Liver (tissue), 8 donors: ENCODE measurements at regions not wholly inside any gene's neighbourhood (a gene's known extent, or its start where the extent isn't known, plus 50 kb on each side); places are given as distances from the start of the nearest gene placed in this dataset.

ENCODE experiments used
- DNase-seq: peaks from one replicate; pipeline ENCODE4 v3.0.0-alpha.2; 2017; ENCODE audit warnings: low spot score
- H3K27ac ChIP-seq, 2 donors: one replicate each; pipeline ENCODE4 v1.7.0; 2013; ENCODE audit warnings: inconsistent platforms in 2 of 2, low read length in 2 of 2, control low read depth in 1 of 2, low read depth in 1 of 2, mild to moderate bottlenecking in 1 of 2
- H3K27me3 ChIP-seq, 4 donors: one replicate each; pipeline versions ENCODE4 v1.6.1 to v1.7.0; 2013; ENCODE audit warnings: low read length in 3 of 4, inconsistent platforms in 1 of 4, mild to moderate bottlenecking in 1 of 4, moderate library complexity in 1 of 4; ENCODE audit not compliant: control insufficient read depth in 4 of 4, insufficient read depth in 4 of 4
- H3K36me3 ChIP-seq, 4 donors: one replicate each; pipeline versions ENCODE4 v1.6.1 to v1.7.0; 2013; ENCODE audit warnings: low read length in 3 of 4, mild to moderate bottlenecking in 3 of 4, low read depth in 1 of 4, moderate library complexity in 1 of 4; ENCODE audit not compliant: control insufficient read depth in 4 of 4, insufficient read depth in 3 of 4
- H3K4me1 ChIP-seq, 4 donors: one replicate each; pipeline versions ENCODE4 v1.6.1 to v1.7.0; 2013; ENCODE audit warnings: low read length in 3 of 4, mild to moderate bottlenecking in 3 of 4, moderate library complexity in 1 of 4; ENCODE audit not compliant: control insufficient read depth in 4 of 4, insufficient read depth in 4 of 4
- H3K4me3 ChIP-seq, 3 donors: one replicate each; pipeline versions ENCODE4 v1.6.1 to v1.7.0; 2013; ENCODE audit warnings: low read length in 3 of 3, control low read depth in 1 of 3, low read depth in 1 of 3, mild to moderate bottlenecking in 1 of 3
- H3K9ac ChIP-seq, 2 donors: one replicate each; pipeline ENCODE4 v1.7.0; 2013; ENCODE audit warnings: low read length in 2 of 2, mild to moderate bottlenecking in 2 of 2, moderate library complexity in 2 of 2, control low read depth in 1 of 2, low read depth in 1 of 2
- H3K9me3 ChIP-seq, 4 donors: one replicate each; pipeline versions ENCODE4 v1.6.1 to v1.7.0; 2013; ENCODE audit warnings: low read length in 3 of 4; ENCODE audit not compliant: control insufficient read depth in 4 of 4
- EGR1 ChIP-seq, 2 donors: IDR thresholded peaks; 2 replicates each; pipeline ENCODE4 v1.6.1; 2016 to 2018; ENCODE audit warnings: antibody characterized with exemption in 2 of 2, low read depth in 2 of 2
- FOXA1 ChIP-seq: IDR thresholded peaks from 2 replicates; pipeline ENCODE4 v1.6.1; 2016; ENCODE audit warnings: antibody characterized with exemption
- FOXA2 ChIP-seq: IDR thresholded peaks from 2 replicates; pipeline ENCODE4 v1.6.1; 2016; ENCODE audit warnings: antibody characterized with exemption
- GABPA ChIP-seq, 2 donors: IDR thresholded peaks in 1 of 2; conservative IDR thresholded peaks in 1 of 2; 2 replicates each; pipeline ENCODE4 v1.6.1; 2016; ENCODE audit warnings: antibody characterized with exemption in 2 of 2, mild to moderate bottlenecking in 1 of 2, moderate library complexity in 1 of 2
- HNF4G ChIP-seq: IDR thresholded peaks from 2 replicates; pipeline ENCODE4 v1.6.1; 2016; ENCODE audit warnings: antibody characterized with exemption
- JUND ChIP-seq, 2 donors: IDR thresholded peaks; 2 replicates each; pipeline ENCODE4 v1.6.1; 2016; ENCODE audit warnings: antibody characterized with exemption in 2 of 2
- NR2F2 ChIP-seq: IDR thresholded peaks from 2 replicates; pipeline ENCODE4 v1.6.1; 2016; ENCODE audit warnings: antibody characterized with exemption
- RAD21 ChIP-seq, 2 donors: IDR thresholded peaks; 2 replicates each; pipeline ENCODE4 v1.6.1; 2016; ENCODE audit warnings: antibody characterized with exemption in 2 of 2, mild to moderate bottlenecking in 2 of 2
- RXRA ChIP-seq, 2 donors: IDR thresholded peaks; 2 replicates each; pipeline ENCODE4 v1.6.1; 2017 to 2018; ENCODE audit warnings: antibody characterized with exemption in 2 of 2, mild to moderate bottlenecking in 1 of 2
- SP1 ChIP-seq: IDR thresholded peaks from 2 replicates; pipeline ENCODE4 v1.6.1; 2018; ENCODE audit warnings: antibody characterized with exemption, mild to moderate bottlenecking
- TAF1 ChIP-seq: conservative IDR thresholded peaks from 2 replicates; pipeline ENCODE4 v1.6.1; 2016; ENCODE audit warnings: antibody characterized with exemption, mild to moderate bottlenecking
- YY1 ChIP-seq: IDR thresholded peaks from 2 replicates; pipeline ENCODE4 v1.6.1; 2016; ENCODE audit warnings: antibody characterized with exemption, mild to moderate bottlenecking
- WGBS: extraction: QIAGEN DNeasy Blood & Tissue Kit; methylation state at CpG from one replicate; pipeline ENCODE4 v1.1.7; 2013; 5-methylcytosine and 5-hydroxymethylcytosine counted together
- TF ChIP-seq, protein P1 (sequence below): fragments of 150-350 bp; IDR thresholded peaks from 2 replicates; pipeline ENCODE4 v1.5.1; 2017; ENCODE audit warnings: improper control_type of control experiment, low read depth, low read length; ENCODE audit not compliant: missing input control
- TF ChIP-seq, protein P2 (sequence below): IDR thresholded peaks from 2 replicates; pipeline ENCODE4 v1.6.1; 2016; ENCODE audit warnings: antibody characterized with exemption
- TF ChIP-seq, protein P3 (sequence below): IDR thresholded peaks from 2 replicates; pipeline ENCODE4 v1.6.1; 2016; ENCODE audit warnings: antibody characterized with exemption
- TF ChIP-seq, protein P4 (sequence below): IDR thresholded peaks from 2 replicates; pipeline ENCODE4 v1.6.1; 2016; ENCODE audit warnings: antibody characterized with exemption
- donor health status: healthy.
- donor health status: healthy.
- donor health status: healthy.
- donor health status: healthy.
- donor health status: healthy.

DNA sequence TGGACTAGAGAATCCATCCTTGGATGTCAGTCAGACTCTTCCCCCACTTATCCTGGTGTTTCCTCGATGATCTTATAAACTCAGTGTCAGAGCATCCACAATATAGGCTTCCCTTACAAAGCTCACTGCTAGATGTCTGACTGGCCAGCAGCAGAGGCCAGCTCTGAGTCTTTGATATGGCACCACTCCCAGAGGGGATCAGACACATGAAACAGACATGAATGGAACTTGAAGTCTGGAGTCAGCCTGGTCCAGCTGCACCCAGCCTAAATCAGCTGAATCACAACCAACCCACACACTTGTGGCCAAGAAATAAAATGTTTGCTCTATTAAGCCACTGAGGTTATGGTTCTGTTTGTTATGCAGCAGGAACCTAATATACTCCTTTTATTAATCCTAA lies 129.6 kb upstream of the MED14 start:
- TF ChIP-seq HNF4G = no peak
- TF ChIP-seq FOXA2 = no peak
- no peak for TF ChIP-seq JUND (IDR thresholded peaks at IDR 0.05)
- TF ChIP-seq, protein P1, sequence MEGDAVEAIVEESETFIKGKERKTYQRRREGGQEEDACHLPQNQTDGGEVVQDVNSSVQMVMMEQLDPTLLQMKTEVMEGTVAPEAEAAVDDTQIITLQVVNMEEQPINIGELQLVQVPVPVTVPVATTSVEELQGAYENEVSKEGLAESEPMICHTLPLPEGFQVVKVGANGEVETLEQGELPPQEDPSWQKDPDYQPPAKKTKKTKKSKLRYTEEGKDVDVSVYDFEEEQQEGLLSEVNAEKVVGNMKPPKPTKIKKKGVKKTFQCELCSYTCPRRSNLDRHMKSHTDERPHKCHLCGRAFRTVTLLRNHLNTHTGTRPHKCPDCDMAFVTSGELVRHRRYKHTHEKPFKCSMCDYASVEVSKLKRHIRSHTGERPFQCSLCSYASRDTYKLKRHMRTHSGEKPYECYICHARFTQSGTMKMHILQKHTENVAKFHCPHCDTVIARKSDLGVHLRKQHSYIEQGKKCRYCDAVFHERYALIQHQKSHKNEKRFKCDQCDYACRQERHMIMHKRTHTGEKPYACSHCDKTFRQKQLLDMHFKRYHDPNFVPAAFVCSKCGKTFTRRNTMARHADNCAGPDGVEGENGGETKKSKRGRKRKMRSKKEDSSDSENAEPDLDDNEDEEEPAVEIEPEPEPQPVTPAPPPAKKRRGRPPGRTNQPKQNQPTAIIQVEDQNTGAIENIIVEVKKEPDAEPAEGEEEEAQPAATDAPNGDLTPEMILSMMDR = no peak
- no peak for TF ChIP-seq RAD21 (IDR thresholded peaks at IDR 0.05)
- no peak for TF ChIP-seq FOXA1
- TF ChIP-seq NR2F2 = no peak
- H3K4me1 ChIP-seq = no peaks in the 10 kb centered on the region
- no peaks in the 10 kb centered on the region for H3K27me3 ChIP-seq
- H3K9ac ChIP-seq = no peak overlapping the region
- H3K9me3 ChIP-seq = no peaks in the 10 kb centered on the region
- no peak overlapping the region for H3K27ac ChIP-seq
- 97% methylated on average over 1 of the region's 1 CpG for WGBS
- no peaks in the 10 kb centered on the region for H3K36me3 ChIP-seq
- no peak for DNase-seq
- no peak overlapping the region for H3K4me3 ChIP-seq

DNA sequence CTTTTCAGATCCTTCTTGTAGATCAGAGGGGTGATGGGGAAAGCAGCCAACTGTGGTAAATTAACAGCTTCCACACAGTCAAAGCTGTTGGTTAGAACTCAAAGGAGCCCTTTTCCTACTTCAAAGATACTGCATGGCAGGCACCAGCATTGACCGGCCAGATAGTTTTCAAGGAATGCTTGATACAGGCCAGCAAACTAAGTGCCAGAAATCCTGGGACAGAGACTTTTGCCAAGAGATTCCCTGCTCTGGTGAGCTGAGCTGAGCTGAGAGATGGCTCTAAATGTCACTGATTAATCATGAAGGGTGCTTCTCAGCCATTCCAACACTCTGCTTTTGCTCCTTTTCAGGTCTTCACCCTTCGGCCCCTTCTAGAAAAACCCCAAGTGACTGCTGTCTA lies 131.6 kb upstream of the MED14 start:
- no peak overlapping the region for H3K9ac ChIP-seq
- H3K4me3 ChIP-seq = no peak overlapping the region
- no peak overlapping the region for H3K27ac ChIP-seq
- TF ChIP-seq HNF4G (no peak), JUND (IDR thresholded peaks at IDR 0.05) (no peak), NR2F2 (no peak), SP1 (no peak)
- TF ChIP-seq, protein P2, sequence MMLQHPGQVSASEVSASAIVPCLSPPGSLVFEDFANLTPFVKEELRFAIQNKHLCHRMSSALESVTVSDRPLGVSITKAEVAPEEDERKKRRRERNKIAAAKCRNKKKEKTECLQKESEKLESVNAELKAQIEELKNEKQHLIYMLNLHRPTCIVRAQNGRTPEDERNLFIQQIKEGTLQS = no peak
- TF ChIP-seq, protein P3, sequence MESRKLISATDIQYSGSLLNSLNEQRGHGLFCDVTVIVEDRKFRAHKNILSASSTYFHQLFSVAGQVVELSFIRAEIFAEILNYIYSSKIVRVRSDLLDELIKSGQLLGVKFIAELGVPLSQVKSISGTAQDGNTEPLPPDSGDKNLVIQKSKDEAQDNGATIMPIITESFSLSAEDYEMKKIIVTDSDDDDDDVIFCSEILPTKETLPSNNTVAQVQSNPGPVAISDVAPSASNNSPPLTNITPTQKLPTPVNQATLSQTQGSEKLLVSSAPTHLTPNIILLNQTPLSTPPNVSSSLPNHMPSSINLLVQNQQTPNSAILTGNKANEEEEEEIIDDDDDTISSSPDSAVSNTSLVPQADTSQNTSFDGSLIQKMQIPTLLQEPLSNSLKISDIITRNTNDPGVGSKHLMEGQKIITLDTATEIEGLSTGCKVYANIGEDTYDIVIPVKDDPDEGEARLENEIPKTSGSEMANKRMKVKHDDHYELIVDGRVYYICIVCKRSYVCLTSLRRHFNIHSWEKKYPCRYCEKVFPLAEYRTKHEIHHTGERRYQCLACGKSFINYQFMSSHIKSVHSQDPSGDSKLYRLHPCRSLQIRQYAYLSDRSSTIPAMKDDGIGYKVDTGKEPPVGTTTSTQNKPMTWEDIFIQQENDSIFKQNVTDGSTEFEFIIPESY = no peak
- no peaks in the 10 kb centered on the region for H3K9me3 ChIP-seq
- 68% methylated on average over 2 of the region's 2 CpGs for WGBS
- no peaks in the 10 kb centered on the region for H3K4me1 ChIP-seq
- H3K36me3 ChIP-seq = no peaks in the 10 kb centered on the region
- no peaks in the 10 kb centered on the region for H3K27me3 ChIP-seq
- no peak for DNase-seq

DNA sequence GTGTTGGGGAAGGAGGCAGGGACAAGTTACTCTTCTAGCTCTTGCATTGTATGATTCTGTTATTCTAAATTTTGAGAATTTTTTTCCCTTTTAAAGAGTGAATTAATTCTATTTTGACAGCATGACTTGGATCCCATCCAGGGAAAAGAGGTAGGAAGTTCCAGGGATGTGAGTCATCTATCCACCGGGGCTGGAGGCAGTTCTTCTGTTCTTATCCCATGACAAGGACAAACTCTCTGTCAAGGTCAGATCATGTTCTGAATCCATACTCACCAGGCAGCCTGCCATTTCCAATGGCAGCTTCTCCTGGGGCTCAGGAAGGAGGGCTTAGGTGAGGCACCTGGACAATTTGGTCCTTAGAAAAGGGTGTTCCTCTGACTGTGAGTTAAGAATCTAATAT lies 132.0 kb upstream of the MED14 start:
- Histone ChIP-seq H3K4me3 (no peak overlapping the region), H3K27ac (no peak overlapping the region), H3K27me3 (no peaks in the 10 kb centered on the region), H3K36me3 (no peaks in the 10 kb centered on the region), H3K4me1 (no peaks in the 10 kb centered on the region), H3K9me3 (no peaks in the 10 kb centered on the region), H3K9ac (no peak overlapping the region)
- WGBS = 3% methylated on average over 1 of the region's 1 CpG
- no peak for DNase-seq
- TF ChIP-seq HNF4G = no peak
- no peak for TF ChIP-seq FOXA2
- no peak for TF ChIP-seq JUND (IDR thresholded peaks at IDR 0.05)
- no peak for TF ChIP-seq FOXA1
- TF ChIP-seq SP1 = no peak
- TF ChIP-seq EGR1 (IDR thresholded peaks at IDR 0.05; ENCODE audit: low read depth in 2 of 2) = no peak
- no peak for TF ChIP-seq RXRA (IDR thresholded peaks at IDR 0.05)
- TF ChIP-seq, protein P3 = no peak
- TF ChIP-seq NR2F2 = no peak
- no peak for TF ChIP-seq YY1
- TF ChIP-seq GABPA (IDR thresholded peaks at IDR 0.05 in 1 of 2, conservative IDR thresholded peaks at IDR 0.05 in 1 of 2) = no peak
- TF ChIP-seq, protein P4, sequence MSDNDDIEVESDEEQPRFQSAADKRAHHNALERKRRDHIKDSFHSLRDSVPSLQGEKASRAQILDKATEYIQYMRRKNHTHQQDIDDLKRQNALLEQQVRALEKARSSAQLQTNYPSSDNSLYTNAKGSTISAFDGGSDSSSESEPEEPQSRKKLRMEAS = no peak
- TF ChIP-seq, protein P1 = no peak
- TF ChIP-seq TAF1 = no peak
- TF ChIP-seq RAD21 (IDR thresholded peaks at IDR 0.05) = no peak
- TF ChIP-seq, protein P2 = no peak
